H9 (cell line): ENCODE measurements at regions not wholly inside any gene's neighbourhood (a gene's known extent, or its start where the extent isn't known, plus 50 kb on each side); places are given as distances from the start of the nearest gene placed in this dataset.

Source experiments
- DNase-seq: peaks from one replicate; pipeline ENCODE4 v3.0.0-alpha.2; 2017
- H2AFZ ChIP-seq: one replicate; pipeline ENCODE4 v1.6.1; 2013; ENCODE audit warnings: mild to moderate bottlenecking, low read length, control low read depth, moderate library complexity
- H2AK5ac ChIP-seq: 2 replicates; pipeline ENCODE4 v1.6.1; 2013; ENCODE audit warnings: low read length, control low read depth, mixed read lengths; ENCODE audit not compliant: insufficient read length
- H2BK120ac ChIP-seq: one replicate; pipeline ENCODE4 v1.6.1; 2013; ENCODE audit warnings: low read depth, mild to moderate bottlenecking, low read length, control low read depth, inconsistent platforms; ENCODE audit not compliant: poor library complexity, severe bottlenecking
- H2BK12ac ChIP-seq: 2 replicates; pipeline ENCODE4 v1.6.1; 2013; ENCODE audit warnings: low read length, control low read depth, mixed read lengths, low read depth; ENCODE audit not compliant: insufficient read length
- H2BK15ac ChIP-seq: 2 replicates; pipeline ENCODE4 v1.6.1; 2013; ENCODE audit warnings: low read depth, low read length, control low read depth
- H2BK20ac ChIP-seq: one replicate; pipeline ENCODE4 v1.6.1; 2013; ENCODE audit warnings: low read depth, mild to moderate bottlenecking, low read length, control low read depth, inconsistent platforms; ENCODE audit not compliant: poor library complexity, severe bottlenecking
- H2BK5ac ChIP-seq: 2 replicates; pipeline ENCODE4 v1.6.1; 2013; ENCODE audit warnings: low read length, control low read depth, mixed read lengths; ENCODE audit not compliant: insufficient read length
- H3K14ac ChIP-seq: 2 replicates; pipeline ENCODE4 v1.6.1; 2013; ENCODE audit warnings: low read length, control low read depth; ENCODE audit not compliant: insufficient read depth
- H3K18ac ChIP-seq: 2 replicates; pipeline ENCODE4 v1.6.1; 2013; ENCODE audit warnings: low read depth, mild to moderate bottlenecking, mixed read lengths, low read length, control low read depth; ENCODE audit not compliant: insufficient read length
- H3K23ac ChIP-seq: 2 replicates; pipeline ENCODE4 v1.6.1; 2013; ENCODE audit warnings: low read length, control low read depth, mixed read lengths, low read depth; ENCODE audit not compliant: insufficient read length
- H3K23me2 ChIP-seq: 2 replicates; pipeline ENCODE4 v1.6.1; 2013; ENCODE audit warnings: low read depth, mild to moderate bottlenecking, mixed read lengths, low read length, control low read depth; ENCODE audit not compliant: insufficient read length, poor library complexity, severe bottlenecking
- H3K27ac ChIP-seq: 2 replicates; pipeline ENCODE4 v1.5.1; 2013; ENCODE audit warnings: low read length, control low read depth, mixed read lengths, low read depth; ENCODE audit not compliant: insufficient read length
- H3K27me3 ChIP-seq: 2 replicates; pipeline ENCODE4 v1.6.1; 2013; ENCODE audit warnings: low read length, control low read depth, inconsistent platforms; ENCODE audit not compliant: insufficient read depth
- H3K4ac ChIP-seq: 2 replicates; pipeline ENCODE4 v1.6.1; 2013; ENCODE audit warnings: low read depth, mild to moderate bottlenecking, control low read depth, inconsistent platforms, low read length, moderate library complexity
- H3K4me1 ChIP-seq: 2 replicates; pipeline ENCODE4 v1.6.1; 2013; ENCODE audit warnings: low read length, control low read depth, inconsistent platforms; ENCODE audit not compliant: insufficient read depth
- H3K4me2 ChIP-seq: 2 replicates; pipeline ENCODE4 v1.6.1; 2013; ENCODE audit warnings: low read length, control low read depth, mixed read lengths; ENCODE audit not compliant: insufficient read length, insufficient read depth
- H3K56ac ChIP-seq: 2 replicates; pipeline ENCODE4 v1.6.1; 2013; ENCODE audit warnings: low read depth, mild to moderate bottlenecking, mixed read lengths, low read length, control low read depth; ENCODE audit not compliant: insufficient read length
- H3K79me1 ChIP-seq: 2 replicates; pipeline ENCODE4 v1.6.1; 2013; ENCODE audit warnings: low read depth, mild to moderate bottlenecking, moderate library complexity, low read length, control low read depth, inconsistent platforms; ENCODE audit not compliant: insufficient read depth, poor library complexity, severe bottlenecking
- H3K79me2 ChIP-seq: 2 replicates; pipeline ENCODE4 v1.6.1; 2013; ENCODE audit warnings: low read length, control low read depth, inconsistent platforms; ENCODE audit not compliant: insufficient read depth
- H3K9ac ChIP-seq: 2 replicates; pipeline ENCODE4 v1.6.1; 2013; ENCODE audit warnings: low read length, control low read depth, mixed read lengths; ENCODE audit not compliant: insufficient read length; ENCODE audit errors: extremely low read depth
- H3K9me3 ChIP-seq: one replicate; pipeline ENCODE4 v1.6.1; 2013; ENCODE audit warnings: low read depth, low read length, inconsistent platforms; ENCODE audit not compliant: control insufficient read depth
- H3T11ph ChIP-seq: one replicate; pipeline ENCODE4 v1.6.1; 2013; ENCODE audit warnings: mild to moderate bottlenecking, low read length, control low read depth, inconsistent platforms
- H4K20me1 ChIP-seq: one replicate; pipeline ENCODE4 v1.6.1; 2013; ENCODE audit not compliant: control insufficient read depth, insufficient read length, insufficient read depth
- H4K5ac ChIP-seq: 2 replicates; pipeline ENCODE4 v1.6.1; 2013; ENCODE audit warnings: low read depth, mild to moderate bottlenecking, mixed read lengths, low read length, control low read depth; ENCODE audit not compliant: insufficient read length
- H4K8ac ChIP-seq: replicated peaks from 2 replicates; pipeline ENCODE4 v1.6.1; 2013; ENCODE audit warnings: low read length, control low read depth, mixed read lengths, low read depth; ENCODE audit not compliant: insufficient read length
- H4K91ac ChIP-seq: 2 replicates; pipeline ENCODE4 v1.6.1; 2013; ENCODE audit warnings: low read depth, mild to moderate bottlenecking, moderate library complexity, mixed read lengths, low read length, control low read depth; ENCODE audit not compliant: insufficient read length
- H3K27ac Mint-ChIP-seq, 3 experiments: 2 replicates in 2 of 3; 3 replicates in 1 of 3; pipeline ENCODE4 v1.8.0; 2020 to 2021; ENCODE audit warnings: mixed read lengths in 3 of 3, mild to moderate bottlenecking in 1 of 3, moderate library complexity in 1 of 3
- H3K27me3 Mint-ChIP-seq: 2 replicates; pipeline ENCODE4 v1.8.0; 2021; ENCODE audit warnings: low read depth, mild to moderate bottlenecking, moderate library complexity, mixed read lengths
- H3K36me3 Mint-ChIP-seq, 3 experiments: 2 replicates in 2 of 3; 3 replicates in 1 of 3; pipeline ENCODE4 v1.8.0; 2020 to 2021; ENCODE audit warnings: low read depth in 3 of 3, mixed read lengths in 3 of 3; ENCODE audit not compliant: insufficient read depth in 1 of 3
- H3K4me1 Mint-ChIP-seq, 2 experiments: 2 replicates each; pipeline ENCODE4 v1.8.0; 2020; ENCODE audit warnings: mixed read lengths in 2 of 2
- H3K4me3 Mint-ChIP-seq, 2 experiments: 2 replicates in 1 of 2; 3 replicates in 1 of 2; pipeline ENCODE4 v1.8.0; 2020 to 2021; ENCODE audit warnings: mild to moderate bottlenecking in 2 of 2, mixed read lengths in 2 of 2, moderate library complexity in 1 of 2
- H3K9me3 Mint-ChIP-seq, 2 experiments: 2 replicates in 1 of 2; 3 replicates in 1 of 2; pipeline ENCODE4 v1.8.0; 2020; ENCODE audit warnings: mild to moderate bottlenecking in 2 of 2, mixed read lengths in 2 of 2, moderate library complexity in 1 of 2
- WGBS: extraction: QIAGEN DNeasy Blood & Tissue Kit; methylation state at CpG from one replicate; pipeline ENCODE4 v1.1.7; 2013; ENCODE audit warnings: missing lambda C conversion rate, low lambda C conversion rate, mixed read lengths; ENCODE audit not compliant: insufficient read length; ENCODE audit errors: extremely low coverage; 5-methylcytosine and 5-hydroxymethylcytosine counted together
- TF ChIP-seq, protein P1 (sequence below): fragments of 200-600 bp; sonication (generic); conservative IDR thresholded peaks from 3 replicates; pipeline ENCODE4 v1.8.0; 2021; ENCODE audit warnings: antibody characterized with exemption, mild to moderate bottlenecking

- peaks cover 9 to 11% of the 10 kb centered on the region in 2 experiments for H3K4me1 Mint-ChIP-seq
- no peaks in the 10 kb centered on the region for H3K36me3 Mint-ChIP-seq
These were observed 268.7 kb upstream of the ATP5MC3 start for GRCh38 chr2:175450029-175450760.

More at GRCh38 chr2:175450029-175450760, 268.7 kb upstream of the ATP5MC3 start:
- Histone ChIP-seq H4K91ac (no peak overlapping the region), H3K79me2 (no peaks in the 10 kb centered on the region), H3K56ac (no peak overlapping the region), H2AK5ac (no peak overlapping the region), H2BK15ac (no peak overlapping the region), H3K9me3 (no peaks in the 10 kb centered on the region), H3K4me1 (no peaks in the 10 kb centered on the region), H2AFZ (no peak overlapping the region), H3K23me2 (no peaks in the 10 kb centered on the region), H3K4me2 (no peak overlapping the region), H3K79me1 (no peaks in the 10 kb centered on the region), H3K4ac (no peak overlapping the region), H3K23ac (no peak overlapping the region), H2BK20ac (no peak overlapping the region), H2BK5ac (no peak overlapping the region), H2BK12ac (no peak overlapping the region), H3K14ac (no peak overlapping the region), H4K5ac (no peak overlapping the region), H4K8ac (no peak overlapping the region), H3K27ac (no peak overlapping the region), H3T11ph (no peak overlapping the region), H2BK120ac (no peak overlapping the region), H3K9ac (no peak overlapping the region), H4K20me1 (no peaks in the 10 kb centered on the region), H3K18ac (no peak overlapping the region), H3K27me3 (no peaks in the 10 kb centered on the region)
- Mint-ChIP-seq H3K27me3 (no peaks in the 10 kb centered on the region), H3K9me3 (no peaks in the 10 kb centered on the region; a peak in 1 of 5 replicates), H3K27ac (no peak overlapping the region), H3K4me3 (no peak overlapping the region)
- no peak for DNase-seq
- TF ChIP-seq, protein P1, sequence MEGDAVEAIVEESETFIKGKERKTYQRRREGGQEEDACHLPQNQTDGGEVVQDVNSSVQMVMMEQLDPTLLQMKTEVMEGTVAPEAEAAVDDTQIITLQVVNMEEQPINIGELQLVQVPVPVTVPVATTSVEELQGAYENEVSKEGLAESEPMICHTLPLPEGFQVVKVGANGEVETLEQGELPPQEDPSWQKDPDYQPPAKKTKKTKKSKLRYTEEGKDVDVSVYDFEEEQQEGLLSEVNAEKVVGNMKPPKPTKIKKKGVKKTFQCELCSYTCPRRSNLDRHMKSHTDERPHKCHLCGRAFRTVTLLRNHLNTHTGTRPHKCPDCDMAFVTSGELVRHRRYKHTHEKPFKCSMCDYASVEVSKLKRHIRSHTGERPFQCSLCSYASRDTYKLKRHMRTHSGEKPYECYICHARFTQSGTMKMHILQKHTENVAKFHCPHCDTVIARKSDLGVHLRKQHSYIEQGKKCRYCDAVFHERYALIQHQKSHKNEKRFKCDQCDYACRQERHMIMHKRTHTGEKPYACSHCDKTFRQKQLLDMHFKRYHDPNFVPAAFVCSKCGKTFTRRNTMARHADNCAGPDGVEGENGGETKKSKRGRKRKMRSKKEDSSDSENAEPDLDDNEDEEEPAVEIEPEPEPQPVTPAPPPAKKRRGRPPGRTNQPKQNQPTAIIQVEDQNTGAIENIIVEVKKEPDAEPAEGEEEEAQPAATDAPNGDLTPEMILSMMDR: no peak
- no CpG with 5 or more reads among the region's 2 CpGs for WGBS
